Activated CD4-positive, alpha-beta T cell treated with anti-CD3 and anti-CD28 coated beads, Interleukin-2, amount 50 U/mL, for 16 hours (primary cell): ENCODE measurements at regions not wholly inside any gene's neighbourhood (a gene's known extent, or its start where the extent isn't known, plus 50 kb on each side); places are given as distances from the start of the nearest gene placed in this dataset.

Experiments
- DNase-seq: peaks from one replicate; pipeline ENCODE4 v3.0.0-alpha.2; 2020

DNA sequence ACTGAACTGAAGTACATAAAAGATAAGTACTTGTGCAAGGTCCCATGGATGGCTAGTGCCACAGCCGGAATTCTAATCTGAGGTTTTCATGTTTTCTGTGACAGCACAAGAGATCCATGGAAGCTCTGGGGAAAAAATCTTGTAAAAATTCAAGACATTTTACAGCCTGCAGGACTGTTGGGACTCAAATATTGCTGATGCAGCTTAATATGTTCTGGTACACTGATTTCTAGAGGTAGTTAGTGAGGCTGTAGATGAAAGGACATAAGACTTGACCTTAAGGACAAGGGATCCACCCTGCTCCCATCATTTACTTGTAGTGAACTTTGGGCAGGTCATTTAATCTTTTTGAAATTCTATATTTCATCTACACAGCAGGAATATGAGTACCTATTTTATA, 390.4 kb downstream of the TLE4 start:
- no peak for DNase-seq

DNA sequence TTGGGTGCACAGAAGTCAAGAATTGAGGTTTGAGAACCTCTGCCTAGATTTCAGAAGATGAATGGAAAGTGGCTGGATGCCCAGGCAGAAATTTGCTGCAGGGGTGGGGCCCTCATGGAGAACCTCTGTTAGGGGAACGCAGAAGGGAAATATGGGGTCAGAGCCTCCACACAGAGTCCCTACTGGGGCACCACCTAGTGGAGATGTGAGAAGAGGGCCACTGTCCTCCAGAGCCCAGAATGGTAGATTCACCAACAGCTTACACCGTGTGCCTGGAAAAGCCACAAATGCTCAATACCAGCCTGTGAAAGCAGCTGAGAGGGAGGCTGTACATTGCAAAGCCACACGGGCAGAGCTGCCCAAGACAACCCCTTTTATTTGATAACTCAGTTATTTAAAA, 383.5 kb downstream of the TLE4 start:
- peak; percentile 27 for DNase-seq

DNA sequence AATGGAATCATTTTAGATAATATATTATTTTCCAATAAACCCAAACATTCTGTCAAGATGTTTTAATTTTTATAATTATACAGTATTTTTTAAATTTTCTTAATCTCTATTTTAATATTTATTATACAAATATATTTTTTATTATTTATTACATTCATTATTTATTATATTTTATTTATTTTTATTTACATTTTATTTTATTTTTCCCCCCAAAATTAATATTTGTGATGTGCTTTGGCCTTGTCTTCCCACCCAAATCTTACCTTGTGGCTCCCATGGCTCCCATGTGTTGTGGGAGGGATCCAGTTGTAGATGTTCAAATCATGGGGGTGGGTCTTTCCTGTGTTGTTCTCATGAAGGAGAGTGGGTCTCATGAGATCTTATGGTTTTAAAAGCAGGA, 382.1 kb downstream of the TLE4 start:
- DNase-seq = no peak

DNA sequence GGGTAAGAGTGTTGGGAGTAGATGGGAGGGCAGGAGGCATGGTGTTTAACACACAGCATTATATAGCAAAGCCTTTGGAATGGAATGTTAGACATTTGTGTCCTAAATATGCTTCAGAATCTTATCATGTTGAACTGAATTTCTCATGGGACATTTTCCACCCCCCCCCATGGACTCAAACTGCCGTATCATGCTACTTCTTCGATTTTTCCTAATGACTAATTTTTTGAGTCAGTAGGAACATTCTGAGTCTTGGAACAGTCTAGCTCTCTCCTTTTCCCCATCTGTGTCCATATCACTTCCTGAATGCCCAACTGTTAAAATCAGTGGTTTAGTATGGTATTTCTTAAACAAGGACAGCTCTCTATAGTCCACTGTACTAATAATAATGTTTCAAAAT, 380.6 kb downstream of the TLE4 start:
- DNase-seq = no peak

DNA sequence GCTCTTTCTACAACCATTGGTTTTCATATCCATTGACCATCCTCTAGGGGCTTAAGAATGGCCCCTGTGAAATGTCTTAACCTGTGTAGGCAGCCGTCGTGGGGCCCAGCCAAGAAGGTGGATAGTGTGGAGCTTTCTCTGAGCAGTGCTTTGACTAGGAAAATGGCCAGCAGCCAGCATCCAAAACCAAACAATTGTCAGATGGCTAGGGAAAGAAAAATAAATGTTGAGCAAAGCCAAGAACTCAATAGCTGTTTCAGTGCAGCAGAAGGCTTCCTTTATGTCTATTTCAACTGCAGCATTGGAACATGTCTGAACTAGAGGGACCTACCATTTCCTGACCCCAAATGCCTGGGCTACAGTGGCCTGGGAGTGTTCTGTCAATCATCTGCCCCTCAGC, 374.9 kb downstream of the TLE4 start:
- DNase-seq = no peak

DNA sequence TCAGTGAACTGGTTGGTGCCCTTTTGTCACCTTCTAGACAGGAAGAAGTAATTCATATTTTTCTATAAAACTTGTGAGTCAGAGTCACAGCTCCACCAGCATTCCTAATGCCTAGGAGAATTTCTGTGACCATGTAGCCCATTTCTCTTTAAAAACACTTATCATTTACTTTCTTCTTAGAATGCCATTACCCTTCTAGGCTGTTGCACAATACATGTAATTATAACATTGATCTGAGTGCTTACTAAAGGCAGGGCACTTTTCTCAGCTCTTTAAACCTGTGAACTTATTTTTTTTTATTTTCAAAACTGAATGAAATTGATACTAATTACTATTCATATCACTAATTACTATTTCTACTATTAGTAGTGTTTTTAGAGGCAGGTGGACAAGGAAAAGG, 373.7 kb downstream of the TLE4 start:
- DNase-seq = no peak

DNA sequence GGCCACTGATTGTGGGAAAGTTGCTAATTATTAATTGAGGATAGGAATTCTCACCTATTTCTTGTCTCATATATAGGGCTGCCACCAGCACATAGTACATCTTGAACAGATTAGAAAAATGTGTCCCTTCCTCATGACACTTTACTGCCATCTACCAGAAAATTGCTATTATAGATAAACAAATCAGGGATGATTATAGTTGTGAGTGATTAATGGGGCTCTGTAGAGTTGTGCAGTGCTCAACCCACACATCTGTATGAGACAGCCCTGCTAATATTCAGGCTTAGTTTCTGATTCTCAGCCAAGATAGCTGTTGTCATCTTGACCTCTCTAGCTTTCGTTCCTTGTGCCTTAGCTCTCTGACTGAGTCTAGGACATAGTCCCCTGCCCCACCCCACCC, 373.3 kb downstream of the TLE4 start:
- DNase-seq = no peak

DNA sequence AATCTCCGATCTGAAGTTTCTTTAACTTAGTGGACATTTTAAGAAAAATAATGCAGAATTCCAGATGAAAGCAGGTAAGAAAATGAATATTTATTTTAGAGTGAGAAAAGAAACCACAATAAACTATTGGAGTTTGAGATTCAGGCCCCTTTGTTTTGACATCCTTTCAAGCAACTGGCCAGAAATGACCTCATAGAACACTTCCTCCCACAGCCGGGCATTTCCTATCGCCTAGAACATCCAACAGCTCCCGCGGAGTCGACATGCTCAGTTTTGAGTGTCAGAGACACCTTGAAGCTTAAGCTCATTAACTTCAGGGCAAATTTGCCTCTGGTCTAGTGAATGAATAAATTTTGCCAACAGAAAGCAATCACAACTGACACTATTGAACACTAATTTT, 369.2 kb downstream of the TLE4 start:
- DNase-seq = no peak

DNA sequence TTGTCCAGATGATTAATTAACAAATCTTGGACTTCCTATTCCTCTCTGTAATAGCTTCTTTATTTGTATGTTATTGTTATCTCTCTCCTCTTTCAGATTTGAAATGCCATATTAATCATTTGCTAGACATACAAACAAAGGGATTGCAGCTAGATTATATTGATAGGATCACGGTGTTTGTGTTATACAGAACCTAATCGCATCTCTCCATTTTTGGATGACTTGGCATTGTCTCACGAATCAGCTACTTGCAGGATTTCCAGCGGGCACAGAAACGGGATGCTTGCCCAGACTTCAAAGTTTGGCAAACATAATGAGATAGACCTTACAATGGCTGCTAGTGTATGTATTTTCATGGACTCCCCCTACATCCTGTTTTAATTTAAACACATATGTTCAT, 368.1 kb downstream of the TLE4 start:
- no peak for DNase-seq

DNA sequence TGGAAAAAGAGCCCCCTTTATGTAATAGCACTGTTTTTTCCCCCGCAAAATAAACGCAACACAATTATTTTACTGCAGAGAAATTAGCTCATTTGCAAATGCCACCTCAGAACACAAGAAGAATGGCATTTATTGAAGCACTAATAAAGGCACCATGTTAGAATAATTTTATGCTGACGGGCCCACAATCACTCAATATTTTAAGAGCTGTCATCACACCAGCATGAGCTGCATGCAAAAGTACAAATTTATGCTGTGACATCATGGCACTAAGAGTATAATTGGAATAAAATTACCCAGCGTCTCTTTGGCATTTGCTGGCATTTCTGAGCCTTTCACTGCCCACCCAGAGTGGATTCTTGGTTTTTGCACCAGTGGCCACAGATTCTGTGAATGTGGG, 364.6 kb downstream of the TLE4 start:
- no peak for DNase-seq

DNA sequence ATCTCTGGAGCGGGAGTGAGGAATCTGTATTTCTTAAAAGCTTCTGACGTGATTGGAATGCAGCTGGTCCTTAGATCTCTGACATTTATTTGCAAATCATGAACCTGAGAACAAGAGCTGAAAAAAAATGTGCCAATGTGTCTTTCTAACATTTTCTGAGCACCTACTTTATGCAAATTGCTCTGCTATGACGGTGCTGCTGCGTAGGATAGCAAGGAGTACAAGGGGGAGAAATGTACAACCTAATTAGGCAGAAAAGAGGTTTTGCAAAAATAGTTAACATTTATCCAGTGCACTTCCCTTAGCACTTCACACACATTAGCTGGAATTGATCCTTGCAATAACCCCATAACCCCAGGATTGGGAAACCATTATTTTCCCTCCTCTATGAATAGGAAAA, 357.5 kb downstream of the TLE4 start:
- no peak for DNase-seq

DNA sequence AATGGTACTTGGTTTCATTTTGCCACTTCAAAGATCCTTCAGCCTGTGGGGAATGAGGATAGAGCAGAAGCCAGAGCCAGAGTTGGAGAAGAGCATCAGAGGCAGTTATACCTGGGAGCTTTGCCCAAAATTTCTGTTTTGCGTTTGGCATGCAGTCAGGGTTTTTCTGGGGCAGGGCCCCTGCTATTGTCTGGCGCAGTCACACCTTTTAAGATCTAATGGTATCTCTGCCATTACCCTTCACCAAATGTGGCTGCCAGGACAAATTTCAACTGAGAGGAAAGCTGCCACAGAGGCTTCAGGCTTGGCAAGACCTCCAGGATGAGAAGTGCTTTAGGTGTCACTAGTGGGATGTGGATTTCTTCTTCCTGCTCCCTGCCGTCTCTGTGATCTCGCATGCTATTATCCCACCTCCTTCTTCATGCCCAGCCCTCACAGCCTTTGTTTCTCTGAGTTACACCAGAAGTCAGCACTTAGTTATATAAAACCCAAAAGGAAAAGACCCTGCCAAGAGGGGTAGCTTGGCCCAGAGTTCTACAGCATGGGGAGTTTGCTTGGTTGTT, 357.0 kb downstream of the TLE4 start:
- no peak for DNase-seq

DNA sequence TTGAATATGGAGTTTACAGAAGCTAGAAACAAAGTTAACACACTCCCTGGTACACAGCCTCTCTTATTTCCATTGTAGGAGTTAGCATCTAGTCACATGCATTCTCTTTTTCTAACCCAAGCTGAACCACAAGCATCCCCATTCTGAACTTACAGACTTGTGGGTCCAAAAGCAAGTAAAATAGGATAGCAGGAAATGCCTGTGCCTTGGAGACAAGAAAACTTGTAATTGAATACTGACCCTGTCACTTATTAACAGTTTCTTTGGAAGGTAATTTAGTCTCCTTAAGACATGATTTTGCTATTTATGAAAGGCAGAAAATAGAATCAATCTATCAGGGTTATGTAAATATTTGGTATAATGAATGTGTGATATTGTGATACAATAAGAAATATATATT, 353.6 kb downstream of the TLE4 start:
- DNase-seq = no peak

DNA sequence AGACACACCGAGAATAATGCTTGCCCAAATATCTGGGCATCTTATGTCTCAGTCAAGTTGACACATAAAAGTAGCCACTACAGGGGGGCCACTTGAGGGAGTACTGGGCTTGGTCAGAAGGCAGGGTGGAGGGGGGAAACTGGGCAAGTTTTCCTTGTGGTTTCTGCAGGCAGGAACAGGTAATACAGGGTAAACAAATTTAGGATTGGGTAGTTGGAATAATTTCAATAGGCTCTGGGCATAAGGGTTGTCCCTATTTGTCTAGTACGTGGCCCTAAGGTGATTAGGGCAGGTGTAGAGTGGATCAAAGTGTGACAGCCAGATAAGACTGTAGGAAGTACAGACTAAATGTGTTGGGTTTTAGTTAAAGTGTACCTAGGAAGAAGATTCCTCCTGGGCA, 353.1 kb downstream of the TLE4 start:
- DNase-seq = no peak

DNA sequence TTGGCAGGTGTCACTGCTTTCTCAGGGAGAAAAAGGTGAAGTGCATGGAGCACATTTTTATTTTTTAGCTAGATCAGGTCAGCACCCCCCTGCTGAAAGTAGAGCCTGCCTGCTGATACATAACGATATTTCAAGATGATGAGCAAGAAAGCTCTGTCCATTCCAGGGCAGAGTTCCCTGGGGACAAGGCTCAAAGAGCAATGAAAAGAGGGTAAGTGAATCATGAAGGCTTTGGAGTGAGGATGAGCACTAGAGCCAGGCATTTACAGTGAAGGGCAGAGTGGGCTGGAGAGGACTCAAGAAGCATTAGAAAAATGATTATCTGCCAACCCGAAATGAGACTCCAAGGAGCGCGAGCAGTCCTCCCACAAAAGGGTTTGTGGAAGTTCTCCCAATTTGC, 345.7 kb downstream of the TLE4 start:
- DNase-seq = no peak

DNA sequence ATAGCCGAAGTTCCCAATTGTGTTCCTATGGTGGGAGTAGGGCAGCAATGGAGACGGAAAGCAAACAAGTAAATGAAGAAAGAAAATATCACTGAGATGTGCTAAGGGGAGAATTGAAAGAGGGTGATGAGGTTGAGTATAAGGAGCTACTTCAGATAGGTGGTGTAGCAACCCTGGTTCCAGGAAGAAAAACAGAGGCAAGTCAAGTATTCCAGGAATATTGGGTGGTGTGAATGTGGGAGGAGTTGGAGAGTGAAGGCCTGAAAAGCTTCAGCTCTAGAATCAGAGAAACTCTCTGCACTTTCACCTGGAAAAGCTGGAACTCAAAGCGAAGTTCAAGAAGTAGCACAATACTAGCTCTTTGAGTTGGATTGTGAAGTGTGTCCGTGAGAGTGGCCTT, 342.1 kb downstream of the TLE4 start:
- DNase-seq = no peak

DNA sequence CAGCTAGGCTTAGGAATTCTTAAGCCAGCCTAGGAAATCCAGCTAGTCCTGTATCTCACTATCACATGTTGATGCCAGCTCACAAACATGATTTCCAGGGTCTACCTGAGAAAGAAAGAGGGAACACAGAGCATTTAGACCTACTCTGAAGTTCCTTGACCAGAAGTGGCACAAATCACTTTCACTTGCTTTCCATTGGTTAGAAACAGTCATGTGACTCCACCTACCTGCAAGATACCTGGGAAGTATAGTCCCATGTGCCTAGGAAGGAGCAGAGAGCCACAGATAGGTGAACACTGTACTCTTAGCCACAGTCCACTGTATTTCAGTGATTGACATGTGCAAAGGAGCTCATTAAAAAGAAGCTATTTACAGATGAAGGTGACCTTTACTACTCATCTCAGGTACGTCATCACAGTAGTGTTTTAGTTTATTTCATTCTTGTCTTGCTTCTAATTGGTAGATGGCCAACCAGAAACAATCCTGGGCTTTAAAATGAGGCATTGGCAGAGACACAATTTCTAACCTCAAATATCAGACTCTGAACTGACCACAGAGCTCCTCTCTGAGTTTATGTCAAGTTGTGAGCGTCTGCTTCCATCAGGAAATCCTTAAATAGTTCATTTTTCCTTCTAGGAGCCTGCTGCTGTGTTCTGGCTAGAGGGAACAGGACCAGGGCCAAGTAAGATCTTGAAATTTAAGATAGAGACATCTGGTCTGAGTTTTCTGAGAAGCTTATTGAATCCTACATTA, 340.7 kb downstream of the TLE4 start:
- no peak for DNase-seq

DNA sequence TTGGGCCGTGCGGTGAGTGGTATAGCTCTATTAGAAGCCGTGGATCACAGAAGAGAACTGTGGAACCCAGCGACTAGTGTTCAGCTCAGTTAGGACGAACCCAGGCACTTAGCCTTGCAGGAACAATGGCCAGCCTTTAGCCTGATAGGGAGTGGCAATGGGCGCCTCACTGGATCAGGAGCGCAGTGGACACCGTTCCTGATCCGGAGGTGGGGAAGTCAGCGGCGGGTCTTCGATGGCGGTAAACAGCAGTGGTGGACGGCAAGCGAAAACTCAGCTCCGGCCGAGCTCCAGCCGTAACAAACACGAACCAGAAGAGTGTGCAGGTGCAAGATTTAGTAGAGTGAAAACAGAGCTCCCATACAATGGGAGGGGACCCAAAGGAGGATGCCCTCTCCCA, 340.0 kb downstream of the TLE4 start:
- DNase-seq = no peak

DNA sequence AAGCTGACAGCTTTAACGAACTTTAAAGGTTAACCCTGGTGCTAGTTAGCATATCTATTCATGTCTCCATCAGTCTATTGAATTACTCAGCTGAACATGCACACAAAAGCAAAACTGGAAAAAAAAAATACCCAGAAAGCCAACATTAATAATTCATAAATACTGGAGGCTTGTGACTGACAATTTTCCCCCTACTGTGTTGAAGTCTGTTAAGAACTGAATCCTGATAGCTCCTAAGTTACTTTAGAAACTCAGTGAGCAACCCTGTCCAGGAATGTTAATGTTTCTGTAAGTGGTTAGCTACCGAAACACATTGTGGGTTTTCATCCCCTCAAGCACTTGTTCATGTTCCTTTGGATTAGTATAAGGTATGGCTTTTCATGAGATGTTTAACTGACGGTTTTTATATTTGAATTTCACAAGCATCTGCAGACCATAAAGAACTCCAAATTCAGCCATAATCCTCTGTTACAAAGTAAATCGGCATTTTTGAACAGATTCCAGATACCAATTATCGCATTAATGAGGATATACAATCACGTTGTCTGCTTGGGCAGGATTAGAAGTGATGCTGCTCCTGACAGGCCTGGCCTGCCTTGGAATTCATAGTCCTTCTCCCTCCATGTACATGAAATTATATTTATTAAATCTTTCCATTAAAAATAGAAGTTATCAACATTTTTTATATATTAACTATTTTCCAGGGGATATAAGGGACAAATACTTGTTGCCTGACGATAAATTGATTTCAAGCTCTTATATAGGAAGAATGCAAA, 331.2 kb downstream of the TLE4 start:
- DNase-seq = no peak

DNA sequence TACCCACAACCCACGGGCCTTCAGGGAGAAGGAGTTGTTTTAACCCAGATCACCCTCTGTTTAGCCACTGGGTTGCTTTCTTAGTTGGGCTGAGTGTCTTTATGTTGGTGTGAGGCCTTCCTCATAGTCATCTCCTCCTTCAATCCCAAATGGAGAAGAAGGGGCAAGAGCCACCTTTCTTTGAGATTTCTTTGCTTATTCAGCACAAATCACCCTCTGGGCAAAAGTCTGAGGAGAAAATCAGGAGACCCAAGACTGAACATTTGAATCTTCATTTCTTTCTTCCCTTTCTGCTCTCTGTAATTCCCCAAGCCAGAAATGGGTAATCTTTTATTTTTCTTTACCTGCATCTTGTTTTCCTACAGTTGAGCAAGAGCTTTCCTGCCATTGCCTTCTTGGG, 329.0 kb downstream of the TLE4 start:
- no peak for DNase-seq

DNA sequence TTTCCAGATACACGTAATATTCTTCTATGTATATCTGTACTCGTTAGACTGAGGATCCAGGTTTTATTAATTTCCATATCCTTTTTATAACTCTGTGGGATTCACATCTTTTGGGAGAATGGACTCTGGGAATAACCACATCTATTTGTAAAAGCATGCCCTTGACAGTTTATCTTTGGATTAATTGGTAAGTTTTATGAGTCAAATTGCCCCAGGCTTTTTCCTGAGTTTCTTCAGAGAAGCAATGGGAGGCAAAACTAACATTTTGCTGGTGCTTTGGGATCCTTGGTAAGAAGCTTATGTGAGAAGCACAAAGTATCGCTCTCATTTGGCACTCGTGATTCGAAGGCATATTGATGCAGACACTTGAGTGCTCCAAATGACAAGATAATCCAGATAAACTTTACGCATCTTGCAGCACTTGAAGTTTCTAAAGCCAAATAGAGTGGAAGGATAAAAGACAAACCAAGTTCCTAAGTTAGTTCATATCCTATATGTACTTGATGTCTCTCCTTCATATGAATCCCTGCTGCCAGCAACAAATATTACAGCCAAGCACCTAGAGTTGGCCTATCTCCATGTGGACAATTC, 324.7 kb downstream of the TLE4 start:
- DNase-seq = no peak

DNA sequence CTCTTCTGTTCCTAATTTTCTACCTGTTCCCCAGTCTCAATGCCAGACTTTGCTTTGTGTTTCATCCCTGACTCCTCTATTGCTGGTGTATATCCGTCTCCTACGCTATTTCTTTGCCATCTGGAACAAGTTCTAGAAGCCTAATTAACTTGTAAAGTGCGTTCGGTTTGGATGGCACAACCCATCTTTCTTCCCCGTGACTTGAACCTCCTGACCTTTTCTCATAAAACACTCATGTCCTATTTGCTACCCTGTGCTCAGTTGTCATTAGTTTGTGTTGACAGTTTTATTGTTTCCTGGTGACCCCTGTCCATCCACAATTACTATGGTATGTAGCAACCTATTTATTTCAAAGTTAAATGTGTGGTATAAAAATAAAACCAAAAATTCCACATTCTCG, 323.5 kb downstream of the TLE4 start:
- DNase-seq = no peak

DNA sequence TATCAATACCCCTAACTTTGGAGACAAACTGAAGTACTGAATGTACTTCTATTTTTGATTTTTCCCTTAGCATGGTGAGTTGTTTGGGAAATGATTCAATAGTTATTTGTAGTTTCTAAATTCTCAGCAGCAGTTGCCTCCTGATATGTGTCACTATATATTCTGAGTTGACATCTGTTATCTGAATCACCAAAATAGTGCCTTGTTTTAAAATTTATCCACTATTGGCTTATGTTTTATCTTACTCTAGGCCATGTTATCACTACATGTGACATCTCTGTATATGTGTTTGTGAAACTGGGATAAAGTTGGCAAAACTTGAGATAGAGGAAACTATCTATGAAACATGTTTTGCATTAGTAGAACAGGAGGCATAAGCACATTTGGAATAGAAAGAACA, 317.6 kb downstream of the TLE4 start:
- DNase-seq = no peak
